ENCODE measurements at regions not wholly inside any gene's neighbourhood (a gene's known extent, or its start where the extent isn't known, plus 50 kb on each side); places are given as distances from the start of the nearest gene placed in this dataset.
"Not testable (repeated sequence)": the region's sequence is repeated elsewhere in the genome, so short reads cannot be mapped to it uniquely, and the experiment has no call there.

- no peak for DNase-seq (ENCODE audit: low read depth in 2 of 3, low spot score in 1 of 3)
Observed at GRCh38 chr4:186954956-186955355, 231.3 kb upstream of the FAT1 start.

- no peak for DNase-seq (ENCODE audit: low read depth in 2 of 3, low spot score in 1 of 3)
Observed at GRCh38 chr4:186957952-186958555, 234.4 kb upstream of the FAT1 start.

GRCh38 chr4:186958726-186959350 lies 235.2 kb upstream of the FAT1 start:
- DNase-seq (ENCODE audit: low read depth in 2 of 3, low spot score in 1 of 3), result no peak

- DNase-seq (ENCODE audit: low read depth in 2 of 3, low spot score in 1 of 3), result no peak
Observed at GRCh38 chr4:186979961-186980745, 256.5 kb upstream of the FAT1 start.

GRCh38 chr4:186981161-186981560 lies 257.5 kb upstream of the FAT1 start:
- DNase-seq (ENCODE audit: low read depth in 2 of 3, low spot score in 1 of 3), result no peak

- no peak for DNase-seq (ENCODE audit: low read depth in 2 of 3, low spot score in 1 of 3)
Observed at GRCh38 chr4:186982160-186982559, 258.5 kb upstream of the FAT1 start.

- no peak for DNase-seq (ENCODE audit: low read depth in 2 of 3, low spot score in 1 of 3)
Observed at GRCh38 chr4:186984105-186984644, 260.5 kb upstream of the FAT1 start.

- DNase-seq (ENCODE audit: low read depth in 2 of 3, low spot score in 1 of 3), result no peak
Observed at GRCh38 chr4:186999686-187000085, 276.0 kb upstream of the FAT1 start.

- DNase-seq (ENCODE audit: low read depth in 2 of 3, low spot score in 1 of 3), result no peak
Observed at GRCh38 chr4:187000281-187000680, 276.6 kb upstream of the FAT1 start.

- DNase-seq (ENCODE audit: low read depth in 2 of 3, low spot score in 1 of 3), result not testable (repeated sequence)
Observed at GRCh38 chr4:187002133-187002532, 278.5 kb upstream of the FAT1 start.

GRCh38 chr4:187004628-187005027 lies 281.0 kb upstream of the FAT1 start:
- no peak for DNase-seq (ENCODE audit: low read depth in 2 of 3, low spot score in 1 of 3)

GRCh38 chr4:187006189-187006618 lies 282.5 kb upstream of the FAT1 start:
- no peak for DNase-seq (ENCODE audit: low read depth in 2 of 3, low spot score in 1 of 3)

GRCh38 chr4:187010052-187010451 lies 286.4 kb upstream of the FAT1 start:
- no peak for DNase-seq (ENCODE audit: low read depth in 2 of 3, low spot score in 1 of 3)

GRCh38 chr4:187016101-187016500 lies 292.4 kb upstream of the FAT1 start:
- DNase-seq (ENCODE audit: low read depth in 2 of 3, low spot score in 1 of 3), result no peak

- DNase-seq (ENCODE audit: low read depth in 2 of 3, low spot score in 1 of 3), result no peak
Observed at GRCh38 chr4:187017147-187017546, 293.5 kb upstream of the FAT1 start.

- DNase-seq (ENCODE audit: low read depth in 2 of 3, low spot score in 1 of 3), result no peak
Observed at GRCh38 chr4:187019896-187020295, 296.2 kb upstream of the FAT1 start.

- no peak for DNase-seq (ENCODE audit: low read depth in 2 of 3, low spot score in 1 of 3)
Observed at GRCh38 chr4:187020676-187021075, 297.0 kb upstream of the FAT1 start.

GRCh38 chr4:187021436-187022205 lies 298.0 kb upstream of the FAT1 start:
- no peak for DNase-seq (ENCODE audit: low read depth in 2 of 3, low spot score in 1 of 3)

GRCh38 chr4:187027272-187027671 lies 303.6 kb upstream of the FAT1 start:
- DNase-seq (ENCODE audit: low read depth in 2 of 3, low spot score in 1 of 3), result no peak

- DNase-seq (ENCODE audit: low read depth in 2 of 3, low spot score in 1 of 3), result no peak
Observed at GRCh38 chr4:187042251-187042650, 318.6 kb upstream of the FAT1 start.

- no peak for DNase-seq (ENCODE audit: low read depth in 2 of 3, low spot score in 1 of 3)
Observed at GRCh38 chr4:187046471-187046870, 322.8 kb upstream of the FAT1 start.
